WTC11 (cell line): ENCODE measurements at regions not wholly inside any gene's neighbourhood (a gene's known extent, or its start where the extent isn't known, plus 50 kb on each side); places are given as distances from the start of the nearest gene placed in this dataset.

ENCODE experiments used
- ATAC-seq: fragments of 200-7000 bp; cut with Tn5 transposase; 2 replicates; pipeline ENCODE4 v1.10.0; 2021; ENCODE audit warnings: mild to moderate bottlenecking, moderate library complexity
- CTCF ChIA-PET: fragments of 300-600 bp; sonication (Branson Sonifier 250); formaldehyde crosslinking; loops from one replicate; lab custom pipeline; 2021; ENCODE audit warnings: antibody characterized with exemption; lab: Charles Lee
- POLR2A ChIA-PET: fragments of 350-600 bp; sonication (Branson Sonifier 250); formaldehyde crosslinking; loops from one replicate; lab custom pipeline; 2021; ENCODE audit warnings: antibody characterized with exemption; lab: Charles Lee
- DNase-seq: peaks from one replicate; pipeline ENCODE4 v3.0.0; 2021; ENCODE audit warnings: low spot score
- H3K27ac Mint-ChIP-seq: 2 replicates; pipeline ENCODE4 v1.8.0; 2021; ENCODE audit warnings: mixed read lengths
- H3K27me3 Mint-ChIP-seq: 2 replicates; pipeline ENCODE4 v1.8.0; 2021; ENCODE audit warnings: low read depth, mild to moderate bottlenecking, moderate library complexity, mixed read lengths
- H3K36me3 Mint-ChIP-seq: 2 replicates; pipeline ENCODE4 v1.8.0; 2021; ENCODE audit warnings: mixed read lengths
- H3K4me1 Mint-ChIP-seq: 2 replicates; pipeline ENCODE4 v1.8.0; 2022; ENCODE audit warnings: mixed read lengths
- H3K4me3 Mint-ChIP-seq: 2 replicates; pipeline ENCODE4 v1.8.0; 2021; ENCODE audit warnings: mild to moderate bottlenecking, moderate library complexity, mixed read lengths
- H3K9me3 Mint-ChIP-seq: 2 replicates; pipeline ENCODE4 v1.8.0; 2021; ENCODE audit warnings: mixed read lengths
- CREB1 ChIP-seq: sonication (generic); formaldehyde crosslinking; IDR thresholded peaks from 2 replicates; pipeline ENCODE4 v1.8.0; 2023; ENCODE audit warnings: mild to moderate bottlenecking, missing genetic modification reagents
- E2F4 ChIP-seq: sonication (generic); formaldehyde crosslinking; IDR thresholded peaks from 2 replicates; pipeline ENCODE4 v1.8.1; 2022; ENCODE audit warnings: low read depth, mild to moderate bottlenecking, moderate library complexity, missing genetic modification reagents, borderline replicate concordance
- E2F5 ChIP-seq: sonication (generic); formaldehyde crosslinking; IDR thresholded peaks from 2 replicates; pipeline ENCODE4 v1.8.1; 2022; ENCODE audit warnings: mild to moderate bottlenecking, moderate library complexity, missing genetic modification reagents
- EMX1 ChIP-seq: fragments of 250-450 bp; sonication (Bioruptor Pico); IDR thresholded peaks from 2 replicates; pipeline ENCODE4 v1.8.0; 2021; ENCODE audit warnings: mild to moderate bottlenecking
- ERG ChIP-seq: fragments of 250-450 bp; sonication (Bioruptor Pico); IDR thresholded peaks from 2 replicates; pipeline ENCODE4 v1.8.0; 2021; ENCODE audit warnings: mild to moderate bottlenecking
- ETV6 ChIP-seq: sonication (generic); formaldehyde crosslinking; IDR thresholded peaks from 2 replicates; pipeline ENCODE4 v1.8.1; 2022; ENCODE audit warnings: mild to moderate bottlenecking, missing genetic modification reagents
- FOXP1 ChIP-seq: sonication (generic); formaldehyde crosslinking; IDR thresholded peaks from 2 replicates; pipeline ENCODE4 v1.8.0; 2022; ENCODE audit warnings: missing genetic modification reagents, mild to moderate bottlenecking, moderate library complexity, borderline replicate concordance
- GRHL2 ChIP-seq: fragments of 250-450 bp; sonication (Bioruptor Pico); IDR thresholded peaks from 2 replicates; pipeline ENCODE4 v1.8.0; 2022; ENCODE audit warnings: mild to moderate bottlenecking, moderate library complexity; ENCODE audit not compliant: insufficient replicate concordance, severe bottlenecking
- IRF2 ChIP-seq: sonication (generic); formaldehyde crosslinking; IDR thresholded peaks from 2 replicates; pipeline ENCODE4 v1.8.0; 2022; ENCODE audit warnings: low read depth, missing genetic modification reagents, borderline replicate concordance
- KAT7 ChIP-seq: sonication (generic); formaldehyde crosslinking; IDR thresholded peaks from 2 replicates; pipeline ENCODE4 v1.8.1; 2023; ENCODE audit warnings: missing genetic modification reagents, mild to moderate bottlenecking, borderline replicate concordance
- MLX ChIP-seq: sonication (generic); formaldehyde crosslinking; IDR thresholded peaks from 2 replicates; pipeline ENCODE4 v1.8.1; 2023; ENCODE audit warnings: mild to moderate bottlenecking, missing genetic modification reagents, moderate library complexity
- MXD4 ChIP-seq: fragments of 250-450 bp; sonication (Bioruptor Pico); IDR thresholded peaks from 2 replicates; pipeline ENCODE4 v1.8.0; 2021; ENCODE audit warnings: mild to moderate bottlenecking, moderate library complexity, borderline replicate concordance
- NFATC4 ChIP-seq: fragments of 250-450 bp; sonication (Bioruptor Pico); IDR thresholded peaks from 2 replicates; pipeline ENCODE4 v1.9.0; 2021; ENCODE audit warnings: mild to moderate bottlenecking
- NFE2L1 ChIP-seq: sonication (generic); formaldehyde crosslinking; IDR thresholded peaks from 2 replicates; pipeline ENCODE4 v1.8.1; 2023; ENCODE audit warnings: missing genetic modification reagents
- NR2C2 ChIP-seq: sonication (generic); formaldehyde crosslinking; IDR thresholded peaks from 2 replicates; pipeline ENCODE4 v1.8.0; 2022; ENCODE audit warnings: mild to moderate bottlenecking, missing genetic modification reagents
- OVOL2 ChIP-seq: fragments of 250-450 bp; sonication (Bioruptor Pico); IDR thresholded peaks from 2 replicates; pipeline ENCODE4 v1.9.0; 2021; ENCODE audit warnings: mild to moderate bottlenecking, borderline replicate concordance
- PRDM15 ChIP-seq: sonication (generic); formaldehyde crosslinking; IDR thresholded peaks from 2 replicates; pipeline ENCODE4 v1.8.0; 2022; ENCODE audit warnings: missing genetic modification reagents
- SMAD3 ChIP-seq: sonication (generic); formaldehyde crosslinking; IDR thresholded peaks from 2 replicates; pipeline ENCODE4 v1.8.0; 2022; ENCODE audit warnings: missing genetic modification reagents, mild to moderate bottlenecking, borderline replicate concordance
- ZMAT4 ChIP-seq: fragments of 250-450 bp; sonication (Bioruptor Pico); IDR thresholded peaks from 2 replicates; pipeline ENCODE4 v1.9.0; 2021; ENCODE audit warnings: mild to moderate bottlenecking
- ZNF281 ChIP-seq: sonication (generic); formaldehyde crosslinking; IDR thresholded peaks from 2 replicates; pipeline ENCODE4 v1.8.0; 2023; ENCODE audit warnings: mild to moderate bottlenecking, missing genetic modification reagents
- ZNF396 ChIP-seq: fragments of 250-450 bp; sonication (Bioruptor Pico); IDR thresholded peaks from 2 replicates; pipeline ENCODE4 v1.8.0; 2021; ENCODE audit warnings: mild to moderate bottlenecking, moderate library complexity, borderline replicate concordance
- ZNF425 ChIP-seq: fragments of 250-450 bp; sonication (Bioruptor Pico); conservative IDR thresholded peaks from 2 replicates; pipeline ENCODE4 v1.9.0; 2021; ENCODE audit warnings: mild to moderate bottlenecking

GRCh38 chr9:108374626-108375025, 481.2 kb downstream of the ACTL7B start (continued):
- TF ChIP-seq ZMAT4 (CRISPR knock-in tag) (no peak), EMX1 (no peak), NFATC4 (no peak), ETV6 (CRISPR knock-in tag) (no peak), ZNF281 (no peak), NFE2L1 (CRISPR knock-in tag) (no peak), E2F4 (CRISPR knock-in tag) (no peak), MXD4 (CRISPR knock-in tag) (no peak), GRHL2 (CRISPR knock-in tag) (no peak), FOXP1 (CRISPR knock-in tag) (no peak), ZNF396 (CRISPR knock-in tag) (no peak)

- DNase-seq (no peak), ATAC-seq (no peak)
- Mint-ChIP-seq H3K27me3 (no peaks in the 10 kb centered on the region), H3K4me3 (no peak overlapping the region), H3K4me1 (no peaks in the 10 kb centered on the region), H3K9me3 (peaks cover 28% of the 10 kb centered on the region), H3K36me3 (no peaks in the 10 kb centered on the region), H3K27ac (no peak overlapping the region)
- ChIA-PET POLR2A (no interaction called here), CTCF (no interaction called here)
- TF ChIP-seq PRDM15 (CRISPR knock-in tag), result no peak
- no peak for TF ChIP-seq E2F4 (CRISPR knock-in tag)
- TF ChIP-seq SMAD3, result no peak
- no peak for TF ChIP-seq CREB1 (CRISPR knock-in tag)
- no peak for TF ChIP-seq ZNF425
- no peak for TF ChIP-seq NFATC4
- no peak for TF ChIP-seq IRF2 (CRISPR knock-in tag)
- no peak for TF ChIP-seq OVOL2 (CRISPR knock-in tag)
- no peak for TF ChIP-seq KAT7
- no peak for TF ChIP-seq E2F5 (CRISPR knock-in tag)
- no peak for TF ChIP-seq ERG
- TF ChIP-seq NR2C2, result no peak
- TF ChIP-seq MLX (CRISPR knock-in tag), result no peak
- TF ChIP-seq NFE2L1 (CRISPR knock-in tag), result no peak
Measured at GRCh38 chr9:108367188-108367587, 488.6 kb downstream of the ACTL7B start.
